Liver (tissue), 8 donors: ENCODE measurements at regions not wholly inside any gene's neighbourhood (a gene's known extent, or its start where the extent isn't known, plus 50 kb on each side); places are given as distances from the start of the nearest gene placed in this dataset.

Experiments used
- DNase-seq: peaks from one replicate; pipeline ENCODE4 v3.0.0-alpha.2; 2017; ENCODE audit warnings: low spot score
- H3K27ac ChIP-seq, 2 donors: one replicate each; pipeline ENCODE4 v1.7.0; 2013; ENCODE audit warnings: inconsistent platforms in 2 of 2, low read length in 2 of 2, control low read depth in 1 of 2, low read depth in 1 of 2, mild to moderate bottlenecking in 1 of 2
- H3K27me3 ChIP-seq, 4 donors: one replicate each; pipeline versions ENCODE4 v1.6.1 to v1.7.0; 2013; ENCODE audit warnings: low read length in 3 of 4, inconsistent platforms in 1 of 4, mild to moderate bottlenecking in 1 of 4, moderate library complexity in 1 of 4; ENCODE audit not compliant: control insufficient read depth in 4 of 4, insufficient read depth in 4 of 4
- H3K36me3 ChIP-seq, 4 donors: one replicate each; pipeline versions ENCODE4 v1.6.1 to v1.7.0; 2013; ENCODE audit warnings: low read length in 3 of 4, mild to moderate bottlenecking in 3 of 4, low read depth in 1 of 4, moderate library complexity in 1 of 4; ENCODE audit not compliant: control insufficient read depth in 4 of 4, insufficient read depth in 3 of 4
- H3K4me1 ChIP-seq, 4 donors: one replicate each; pipeline versions ENCODE4 v1.6.1 to v1.7.0; 2013; ENCODE audit warnings: low read length in 3 of 4, mild to moderate bottlenecking in 3 of 4, moderate library complexity in 1 of 4; ENCODE audit not compliant: control insufficient read depth in 4 of 4, insufficient read depth in 4 of 4
- H3K4me3 ChIP-seq, 3 donors: one replicate each; pipeline versions ENCODE4 v1.6.1 to v1.7.0; 2013; ENCODE audit warnings: low read length in 3 of 3, control low read depth in 1 of 3, low read depth in 1 of 3, mild to moderate bottlenecking in 1 of 3
- H3K9ac ChIP-seq, 2 donors: one replicate each; pipeline ENCODE4 v1.7.0; 2013; ENCODE audit warnings: low read length in 2 of 2, mild to moderate bottlenecking in 2 of 2, moderate library complexity in 2 of 2, control low read depth in 1 of 2, low read depth in 1 of 2
- H3K9me3 ChIP-seq, 4 donors: one replicate each; pipeline versions ENCODE4 v1.6.1 to v1.7.0; 2013; ENCODE audit warnings: low read length in 3 of 4; ENCODE audit not compliant: control insufficient read depth in 4 of 4
- ATF3 ChIP-seq: IDR thresholded peaks from 2 replicates; pipeline ENCODE4 v1.6.1; 2016; ENCODE audit warnings: antibody characterized with exemption
- CTCF ChIP-seq: fragments of 150-350 bp; IDR thresholded peaks from 2 replicates; pipeline ENCODE4 v1.5.1; 2017; ENCODE audit warnings: improper control_type of control experiment, low read depth, low read length; ENCODE audit not compliant: missing input control
- EGR1 ChIP-seq, 2 donors: IDR thresholded peaks; 2 replicates each; pipeline ENCODE4 v1.6.1; 2016 to 2018; ENCODE audit warnings: antibody characterized with exemption in 2 of 2, low read depth in 2 of 2
- FOXA1 ChIP-seq: IDR thresholded peaks from 2 replicates; pipeline ENCODE4 v1.6.1; 2016; ENCODE audit warnings: antibody characterized with exemption
- FOXA2 ChIP-seq: IDR thresholded peaks from 2 replicates; pipeline ENCODE4 v1.6.1; 2016; ENCODE audit warnings: antibody characterized with exemption
- GABPA ChIP-seq, 2 donors: IDR thresholded peaks in 1 of 2; conservative IDR thresholded peaks in 1 of 2; 2 replicates each; pipeline ENCODE4 v1.6.1; 2016; ENCODE audit warnings: antibody characterized with exemption in 2 of 2, mild to moderate bottlenecking in 1 of 2, moderate library complexity in 1 of 2
- HNF4A ChIP-seq, 2 donors: conservative IDR thresholded peaks; 2 replicates each; pipeline ENCODE4 v1.6.1; 2016; ENCODE audit warnings: antibody characterized with exemption in 2 of 2, mild to moderate bottlenecking in 2 of 2
- HNF4G ChIP-seq: IDR thresholded peaks from 2 replicates; pipeline ENCODE4 v1.6.1; 2016; ENCODE audit warnings: antibody characterized with exemption
- JUND ChIP-seq, 2 donors: IDR thresholded peaks; 2 replicates each; pipeline ENCODE4 v1.6.1; 2016; ENCODE audit warnings: antibody characterized with exemption in 2 of 2
- MAX ChIP-seq: IDR thresholded peaks from 2 replicates; pipeline ENCODE4 v1.6.1; 2016; ENCODE audit warnings: antibody characterized with exemption
- NR2F2 ChIP-seq: IDR thresholded peaks from 2 replicates; pipeline ENCODE4 v1.6.1; 2016; ENCODE audit warnings: antibody characterized with exemption
- RAD21 ChIP-seq, 2 donors: IDR thresholded peaks; 2 replicates each; pipeline ENCODE4 v1.6.1; 2016; ENCODE audit warnings: antibody characterized with exemption in 2 of 2, mild to moderate bottlenecking in 2 of 2
- REST ChIP-seq: IDR thresholded peaks from 2 replicates; pipeline ENCODE4 v1.6.1; 2016; ENCODE audit warnings: antibody characterized with exemption, mild to moderate bottlenecking
- RXRA ChIP-seq, 2 donors: IDR thresholded peaks; 2 replicates each; pipeline ENCODE4 v1.6.1; 2017 to 2018; ENCODE audit warnings: antibody characterized with exemption in 2 of 2, mild to moderate bottlenecking in 1 of 2
- SP1 ChIP-seq: IDR thresholded peaks from 2 replicates; pipeline ENCODE4 v1.6.1; 2018; ENCODE audit warnings: antibody characterized with exemption, mild to moderate bottlenecking
- TAF1 ChIP-seq: conservative IDR thresholded peaks from 2 replicates; pipeline ENCODE4 v1.6.1; 2016; ENCODE audit warnings: antibody characterized with exemption, mild to moderate bottlenecking
- YY1 ChIP-seq: IDR thresholded peaks from 2 replicates; pipeline ENCODE4 v1.6.1; 2016; ENCODE audit warnings: antibody characterized with exemption, mild to moderate bottlenecking
- ZBTB33 ChIP-seq: IDR thresholded peaks from 2 replicates; pipeline ENCODE4 v1.6.1; 2016; ENCODE audit warnings: antibody characterized with exemption
- WGBS: extraction: QIAGEN DNeasy Blood & Tissue Kit; methylation state at CpG from one replicate; pipeline ENCODE4 v1.1.7; 2013; 5-methylcytosine and 5-hydroxymethylcytosine counted together
- donor health status: healthy.
- donor health status: healthy.
- donor health status: healthy.
- donor health status: healthy.
- donor health status: healthy.

- no peak overlapping the region for H3K27ac ChIP-seq
- TF ChIP-seq RAD21 (IDR thresholded peaks at IDR 0.05) (no peak), SP1 (no peak), TAF1 (no peak), HNF4A (conservative IDR thresholded peaks at IDR 0.05) (no peak), FOXA2 (no peak), EGR1 (IDR thresholded peaks at IDR 0.05; ENCODE audit: low read depth in 2 of 2) (no peak), ZBTB33 (no peak), NR2F2 (no peak), CTCF (no peak)
- no peak overlapping the region for H3K4me3 ChIP-seq
- H3K9ac ChIP-seq = no peak overlapping the region
- no peaks in the 10 kb centered on the region for H3K36me3 ChIP-seq
- H3K9me3 ChIP-seq = no peaks in the 10 kb centered on the region
- no peak for DNase-seq
- no peaks in the 10 kb centered on the region for H3K4me1 ChIP-seq
- H3K27me3 ChIP-seq = no peaks in the 10 kb centered on the region
- 63% methylated on average over 3 of the region's 3 CpGs for WGBS
Observed at GRCh38 chr5:31078956-31079355, 114.5 kb upstream of the CDH6 start.

- H3K27me3 ChIP-seq = no peaks in the 10 kb centered on the region
- 67% methylated on average over 6 of the region's 6 CpGs for WGBS
- H3K9ac ChIP-seq = no peak overlapping the region
- no peak overlapping the region for H3K27ac ChIP-seq
- H3K4me3 ChIP-seq = no peak overlapping the region
- no peaks in the 10 kb centered on the region for H3K4me1 ChIP-seq
- DNase-seq = no peak
- TF ChIP-seq REST (no peak), RAD21 (IDR thresholded peaks at IDR 0.05) (no peak), EGR1 (IDR thresholded peaks at IDR 0.05; ENCODE audit: low read depth in 2 of 2) (no peak), HNF4A (conservative IDR thresholded peaks at IDR 0.05) (no peak), ATF3 (no peak), NR2F2 (no peak), RXRA (IDR thresholded peaks at IDR 0.05) (no peak), TAF1 (no peak), JUND (IDR thresholded peaks at IDR 0.05) (no peak), ZBTB33 (no peak), CTCF (no peak), FOXA1 (no peak), MAX (no peak), GABPA (IDR thresholded peaks at IDR 0.05 in 1 of 2, conservative IDR thresholded peaks at IDR 0.05 in 1 of 2) (no peak), FOXA2 (no peak), YY1 (no peak), HNF4G (no peak), SP1 (no peak)
- no peaks in the 10 kb centered on the region for H3K36me3 ChIP-seq
- no peaks in the 10 kb centered on the region for H3K9me3 ChIP-seq
Observed at GRCh38 chr5:31075981-31076380, 117.5 kb upstream of the CDH6 start.
